ENCODE measurements at regions not wholly inside any gene's neighbourhood (a gene's known extent, or its start where the extent isn't known, plus 50 kb on each side); places are given as distances from the start of the nearest gene placed in this dataset.

- Histone ChIP-seq H3K9me3 (replicated peaks) (no peaks in the 10 kb centered on the region), H3K4me1 (replicated peaks) (no peaks in the 10 kb centered on the region), H3K27me3 (replicated peaks) (no peaks in the 10 kb centered on the region), H3K4me3 (no peak overlapping the region), H3K36me3 (no peaks in the 10 kb centered on the region), H3K27ac (no peak overlapping the region)
- DNase-seq (ENCODE audit: low read depth in 1 of 2, low spot score in 2 of 2) = no peak
Measured at GRCh38 chr3:17946619-17947018, 204.2 kb upstream of the TBC1D5 start.

GRCh38 chr3:17945799-17946399, 203.5 kb upstream of the TBC1D5 start:
- no peak overlapping the region for H3K27ac ChIP-seq
- no peaks in the 10 kb centered on the region for H3K36me3 ChIP-seq
- H3K9me3 ChIP-seq (replicated peaks) = no peaks in the 10 kb centered on the region
- H3K27me3 ChIP-seq (replicated peaks) = no peaks in the 10 kb centered on the region
- H3K4me1 ChIP-seq (replicated peaks) = no peaks in the 10 kb centered on the region
- H3K4me3 ChIP-seq = no peak overlapping the region
- DNase-seq (ENCODE audit: low read depth in 1 of 2, low spot score in 2 of 2) = no peak

DNA sequence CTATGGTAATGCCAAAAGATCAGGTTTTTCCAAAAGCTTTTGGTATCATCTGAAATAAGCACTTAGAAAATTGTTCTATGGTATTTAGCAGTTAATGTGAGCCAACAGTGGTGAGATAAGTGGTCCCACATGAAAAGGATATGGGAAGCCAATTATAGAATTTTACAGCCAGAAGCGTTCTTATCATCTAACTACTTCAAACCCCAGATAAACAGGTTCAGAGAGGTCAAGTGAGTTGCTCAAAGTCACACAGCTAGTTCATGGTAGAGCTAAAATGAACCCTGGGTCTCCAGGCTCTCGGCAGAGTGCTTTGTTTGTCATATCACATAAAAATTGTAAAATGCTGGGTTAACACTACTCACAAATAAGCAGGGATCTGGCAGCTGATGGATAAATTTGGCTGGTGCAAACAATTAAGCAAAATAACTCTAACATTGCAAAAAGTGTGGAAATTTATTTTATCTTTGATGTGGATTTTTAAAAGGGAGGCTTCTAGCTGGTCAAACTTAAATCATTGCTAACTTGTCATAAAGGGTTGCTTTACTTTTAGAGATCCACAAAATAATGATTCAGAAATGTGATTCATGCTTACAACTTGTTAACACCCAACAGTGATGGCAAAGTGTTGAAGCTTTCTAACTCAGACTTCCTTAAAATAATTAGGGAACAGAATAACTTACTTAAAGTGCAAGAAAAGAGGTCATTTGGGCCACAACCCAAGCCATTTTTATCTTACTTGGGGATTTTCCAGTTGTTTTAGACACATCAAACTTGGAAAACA, 202.8 kb upstream of the TBC1D5 start:
- H3K4me3 ChIP-seq = no peak overlapping the region
- H3K9me3 ChIP-seq (replicated peaks) = no peaks in the 10 kb centered on the region
- no peaks in the 10 kb centered on the region for H3K27me3 ChIP-seq (replicated peaks)
- H3K4me1 ChIP-seq (replicated peaks) = no peaks in the 10 kb centered on the region
- no peak for DNase-seq (ENCODE audit: low read depth in 1 of 2, low spot score in 2 of 2)
- H3K36me3 ChIP-seq = no peaks in the 10 kb centered on the region
- H3K27ac ChIP-seq = no peak overlapping the region

DNA sequence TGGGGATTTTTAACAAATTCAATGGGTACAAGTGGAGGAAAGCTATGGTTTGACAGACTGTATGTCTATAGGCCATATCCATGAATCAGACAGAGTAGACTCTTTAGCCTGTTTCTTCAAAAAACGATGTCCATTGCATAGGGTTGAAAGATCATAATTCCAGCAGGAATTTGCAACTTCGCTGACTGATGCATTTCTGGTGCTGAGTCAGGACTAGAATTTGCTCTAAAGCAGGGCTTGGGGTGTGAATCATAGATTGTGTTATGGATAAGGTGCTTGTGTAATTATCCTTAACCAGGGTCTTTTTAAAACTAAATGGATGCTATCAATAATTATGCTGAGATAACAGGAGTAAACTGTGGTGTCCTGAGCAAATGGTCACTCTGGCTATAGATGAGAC, 200.4 kb upstream of the TBC1D5 start:
- no peak for DNase-seq (ENCODE audit: low read depth in 1 of 2, low spot score in 2 of 2)
- H3K27me3 ChIP-seq (replicated peaks) = no peaks in the 10 kb centered on the region
- no peaks in the 10 kb centered on the region for H3K36me3 ChIP-seq
- H3K4me3 ChIP-seq = no peak overlapping the region
- H3K9me3 ChIP-seq (replicated peaks) = no peaks in the 10 kb centered on the region
- no peaks in the 10 kb centered on the region for H3K4me1 ChIP-seq (replicated peaks)
- no peak overlapping the region for H3K27ac ChIP-seq

GRCh38 chr3:17941766-17942165, 199.3 kb upstream of the TBC1D5 start:
- no peak for DNase-seq (ENCODE audit: low read depth in 1 of 2, low spot score in 2 of 2)
- no peak overlapping the region for H3K4me3 ChIP-seq
- H3K9me3 ChIP-seq (replicated peaks) = no peaks in the 10 kb centered on the region
- H3K27me3 ChIP-seq (replicated peaks) = no peaks in the 10 kb centered on the region
- H3K4me1 ChIP-seq (replicated peaks) = no peaks in the 10 kb centered on the region
- H3K27ac ChIP-seq = no peak overlapping the region
- H3K36me3 ChIP-seq = no peaks in the 10 kb centered on the region

- Histone ChIP-seq H3K4me3 (no peak overlapping the region), H3K36me3 (no peaks in the 10 kb centered on the region), H3K27ac (no peak overlapping the region), H3K9me3 (replicated peaks) (no peaks in the 10 kb centered on the region), H3K4me1 (replicated peaks) (no peaks in the 10 kb centered on the region), H3K27me3 (replicated peaks) (no peaks in the 10 kb centered on the region)
- DNase-seq (ENCODE audit: low read depth in 1 of 2, low spot score in 2 of 2) = no peak
Measured at GRCh38 chr3:17941152-17941551, 198.7 kb upstream of the TBC1D5 start.

DNA sequence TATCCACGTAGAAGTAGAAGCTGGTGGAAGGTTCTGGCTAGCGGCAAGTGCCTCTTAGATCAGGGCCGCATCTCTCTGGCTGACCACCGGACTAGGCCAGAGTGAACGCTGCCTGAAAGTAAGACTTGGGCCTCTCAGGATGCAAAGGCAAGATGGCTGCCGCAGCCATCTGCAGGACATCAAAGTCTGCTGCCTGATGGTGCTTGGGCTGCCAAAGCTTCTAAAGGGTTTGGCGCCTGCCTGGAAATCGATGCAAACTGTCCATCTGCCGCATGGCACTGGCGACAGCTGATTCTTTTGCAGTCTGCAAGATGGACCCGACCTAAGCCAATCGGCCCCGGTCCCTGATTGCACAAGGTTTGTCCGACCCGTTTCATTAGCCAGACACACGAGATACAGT, 196.7 kb upstream of the TBC1D5 start:
- H3K27me3 ChIP-seq (replicated peaks) = no peaks in the 10 kb centered on the region
- H3K4me1 ChIP-seq (replicated peaks) = no peaks in the 10 kb centered on the region
- no peak overlapping the region for H3K27ac ChIP-seq
- DNase-seq (ENCODE audit: low read depth in 1 of 2, low spot score in 2 of 2) = no peak
- H3K4me3 ChIP-seq = no peak overlapping the region
- H3K9me3 ChIP-seq (replicated peaks) = no peaks in the 10 kb centered on the region
- no peaks in the 10 kb centered on the region for H3K36me3 ChIP-seq

- H3K4me3 ChIP-seq = no peak overlapping the region
- H3K9me3 ChIP-seq (replicated peaks) = no peaks in the 10 kb centered on the region
- H3K36me3 ChIP-seq = no peaks in the 10 kb centered on the region
- H3K4me1 ChIP-seq (replicated peaks) = no peaks in the 10 kb centered on the region
- no peak for DNase-seq (ENCODE audit: low read depth in 1 of 2, low spot score in 2 of 2)
- no peak overlapping the region for H3K27ac ChIP-seq
- no peaks in the 10 kb centered on the region for H3K27me3 ChIP-seq (replicated peaks)
Measured at GRCh38 chr3:17938313-17938712, 195.9 kb upstream of the TBC1D5 start.

DNA sequence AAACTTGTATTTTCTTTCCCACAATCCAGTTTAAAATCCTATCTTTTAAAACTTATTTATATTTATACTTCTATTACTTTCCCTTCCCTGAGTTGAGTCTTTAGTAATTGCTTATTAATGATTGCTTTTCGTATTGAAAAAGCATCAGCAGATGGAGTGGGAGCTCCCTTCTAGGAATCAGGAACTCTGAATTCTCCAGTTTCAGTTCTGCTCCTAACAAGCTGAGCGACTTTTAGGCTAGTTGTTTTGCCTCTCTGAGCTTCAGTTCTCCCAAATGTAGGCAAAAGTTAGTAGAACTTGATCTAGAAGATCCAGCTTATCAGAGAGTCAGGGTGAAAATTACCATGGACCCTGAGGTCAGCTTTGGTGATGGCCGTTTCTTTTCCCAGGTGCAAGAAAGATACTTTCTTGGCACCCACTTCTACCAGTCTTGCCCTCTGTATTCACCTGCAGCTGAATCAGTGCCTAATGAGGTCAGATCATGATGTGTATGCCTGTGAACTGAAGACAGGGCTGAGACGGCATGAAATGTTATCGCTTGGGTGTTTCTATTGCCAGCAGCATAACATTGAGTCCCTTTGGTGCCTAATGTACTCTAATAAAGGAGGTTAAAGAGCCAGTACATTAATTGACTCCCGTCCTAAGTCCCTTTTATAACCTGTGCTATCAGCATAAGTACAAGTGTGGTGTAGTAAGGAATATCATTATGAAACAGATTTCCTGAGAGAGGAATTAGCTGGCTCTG, 194.5 kb upstream of the TBC1D5 start:
- no peak for DNase-seq (ENCODE audit: low read depth in 1 of 2, low spot score in 2 of 2)
- no peaks in the 10 kb centered on the region for H3K9me3 ChIP-seq (replicated peaks)
- H3K27ac ChIP-seq = no peak overlapping the region
- H3K36me3 ChIP-seq = no peaks in the 10 kb centered on the region
- no peaks in the 10 kb centered on the region for H3K27me3 ChIP-seq (replicated peaks)
- H3K4me3 ChIP-seq = no peak overlapping the region
- no peaks in the 10 kb centered on the region for H3K4me1 ChIP-seq (replicated peaks)

DNA sequence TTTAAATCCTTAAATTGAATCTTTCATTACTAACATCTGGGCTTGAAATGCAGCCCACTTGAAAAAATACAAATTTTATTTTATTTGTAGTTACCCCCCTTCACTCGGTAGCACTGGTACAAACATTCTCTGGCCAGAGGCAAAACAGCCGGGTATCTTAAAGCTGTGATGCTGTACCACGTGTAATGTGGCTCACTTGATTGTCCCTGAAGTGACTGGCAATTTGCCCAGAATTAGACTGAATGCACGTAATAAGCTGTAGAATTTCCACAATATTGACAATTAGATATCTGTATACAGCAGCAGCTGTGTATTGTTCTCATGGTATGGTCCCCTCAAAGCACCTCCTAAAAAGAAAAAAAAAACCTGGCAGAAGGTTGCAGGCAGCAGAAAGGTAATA, 192.8 kb upstream of the TBC1D5 start:
- Histone ChIP-seq H3K4me3 (no peak overlapping the region), H3K4me1 (replicated peaks) (no peaks in the 10 kb centered on the region), H3K9me3 (replicated peaks) (no peaks in the 10 kb centered on the region), H3K36me3 (no peaks in the 10 kb centered on the region), H3K27me3 (replicated peaks) (no peaks in the 10 kb centered on the region), H3K27ac (no peak overlapping the region)
- DNase-seq (ENCODE audit: low read depth in 1 of 2, low spot score in 2 of 2) = no peak

- Histone ChIP-seq H3K36me3 (no peaks in the 10 kb centered on the region), H3K9me3 (replicated peaks) (no peaks in the 10 kb centered on the region), H3K27ac (no peak overlapping the region), H3K27me3 (replicated peaks) (no peaks in the 10 kb centered on the region), H3K4me1 (replicated peaks) (no peaks in the 10 kb centered on the region), H3K4me3 (no peak overlapping the region)
- no peak for DNase-seq (ENCODE audit: low read depth in 1 of 2, low spot score in 2 of 2)
Measured at GRCh38 chr3:17932136-17932771, 189.8 kb upstream of the TBC1D5 start.

- Histone ChIP-seq H3K36me3 (no peaks in the 10 kb centered on the region), H3K4me3 (no peak overlapping the region), H3K27me3 (replicated peaks) (no peaks in the 10 kb centered on the region), H3K4me1 (replicated peaks) (no peaks in the 10 kb centered on the region), H3K9me3 (replicated peaks) (no peaks in the 10 kb centered on the region), H3K27ac (no peak overlapping the region)
- no peak for DNase-seq (ENCODE audit: low read depth in 1 of 2, low spot score in 2 of 2)
Measured at GRCh38 chr3:17931131-17931530, 188.7 kb upstream of the TBC1D5 start.

- H3K27ac ChIP-seq = no peak overlapping the region
- H3K4me3 ChIP-seq = no peak overlapping the region
- H3K9me3 ChIP-seq (replicated peaks) = no peaks in the 10 kb centered on the region
- H3K4me1 ChIP-seq (replicated peaks) = no peaks in the 10 kb centered on the region
- no peak for DNase-seq (ENCODE audit: low read depth in 1 of 2, low spot score in 2 of 2)
- no peaks in the 10 kb centered on the region for H3K36me3 ChIP-seq
- H3K27me3 ChIP-seq (replicated peaks) = no peaks in the 10 kb centered on the region
Measured at GRCh38 chr3:17928502-17929145, 186.2 kb upstream of the TBC1D5 start.
